Hepatocyte (in vitro differentiated cells): ENCODE measurements at regions not wholly inside any gene's neighbourhood (a gene's known extent, or its start where the extent isn't known, plus 50 kb on each side); places are given as distances from the start of the nearest gene placed in this dataset.

Experiments
- DNase-seq: peaks from one replicate; pipeline ENCODE4 v3.0.0-alpha.2; 2016; ENCODE audit warnings: low spot score
- H2AFZ ChIP-seq: fragments of 200-600 bp; sonication (generic); 2 replicates; pipeline ENCODE4 v1.6.0; 2016; ENCODE audit warnings: antibody characterized with exemption, mild to moderate bottlenecking
- H3K27ac ChIP-seq: fragments of 200-600 bp; sonication (generic); 2 replicates; pipeline ENCODE4 v1.5.1; 2016; ENCODE audit warnings: mild to moderate bottlenecking
- H3K27me3 ChIP-seq: fragments of 200-600 bp; sonication (generic); 2 replicates; pipeline ENCODE4 v1.6.1; 2016
- H3K36me3 ChIP-seq: fragments of 200-600 bp; sonication (generic); replicated peaks from 2 replicates; pipeline ENCODE4 v1.5.1; 2016; ENCODE audit warnings: low read depth; ENCODE audit not compliant: insufficient read depth
- H3K4me1 ChIP-seq: fragments of 200-600 bp; sonication (generic); 2 replicates; pipeline ENCODE4 v1.5.1; 2016; ENCODE audit warnings: mild to moderate bottlenecking, moderate library complexity; ENCODE audit not compliant: insufficient read depth
- H3K4me2 ChIP-seq: fragments of 200-600 bp; sonication (generic); 2 replicates; pipeline ENCODE4 v1.6.0; 2016
- H3K4me3 ChIP-seq: fragments of 200-600 bp; sonication (generic); 2 replicates; pipeline ENCODE4 v1.5.1; 2016; ENCODE audit warnings: mild to moderate bottlenecking
- H3K79me2 ChIP-seq: fragments of 200-600 bp; sonication (generic); 2 replicates; pipeline ENCODE4 v1.6.0; 2017; ENCODE audit warnings: mild to moderate bottlenecking
- H3K9me2 ChIP-seq: fragments of 200-600 bp; sonication (generic); replicated peaks from 2 replicates; pipeline ENCODE4 v1.6.0; 2017; ENCODE audit warnings: mild to moderate bottlenecking; ENCODE audit not compliant: insufficient read depth
- H3K9me3 ChIP-seq: fragments of 200-600 bp; sonication (generic); 2 replicates; pipeline ENCODE4 v1.5.1; 2016; ENCODE audit warnings: low read depth, mild to moderate bottlenecking
- H4K20me1 ChIP-seq: fragments of 200-600 bp; sonication (generic); 2 replicates; pipeline ENCODE4 v1.6.0; 2016; ENCODE audit warnings: mild to moderate bottlenecking; ENCODE audit not compliant: insufficient read depth, poor library complexity, severe bottlenecking
- CTCF ChIP-seq: fragments of 200-600 bp; sonication (generic); IDR thresholded peaks from 2 replicates; pipeline ENCODE4 v1.5.1; 2016; ENCODE audit warnings: antibody characterized with exemption, mild to moderate bottlenecking; ENCODE audit not compliant: poor library complexity
- EZH2 ChIP-seq: fragments of 200-600 bp; sonication (generic); IDR thresholded peaks from 2 replicates; pipeline ENCODE4 v1.6.1; 2016; ENCODE audit warnings: antibody characterized with exemption, mild to moderate bottlenecking, borderline replicate concordance
- EZH2phosphoT487 ChIP-seq: fragments of 200-600 bp; sonication (generic); IDR thresholded peaks from one replicate; pipeline ENCODE4 v1.6.1; 2018; ENCODE audit warnings: antibody characterized with exemption, mild to moderate bottlenecking, low read depth, moderate library complexity; ENCODE audit not compliant: unreplicated experiment, severe bottlenecking
- WGBS: methylation state at CpG from one replicate; pipeline ENCODE4 v1.1.6; 2016; ENCODE audit warnings: low lambda C conversion rate; ENCODE audit errors: missing lambda C conversion rate; 5-methylcytosine and 5-hydroxymethylcytosine counted together

DNA sequence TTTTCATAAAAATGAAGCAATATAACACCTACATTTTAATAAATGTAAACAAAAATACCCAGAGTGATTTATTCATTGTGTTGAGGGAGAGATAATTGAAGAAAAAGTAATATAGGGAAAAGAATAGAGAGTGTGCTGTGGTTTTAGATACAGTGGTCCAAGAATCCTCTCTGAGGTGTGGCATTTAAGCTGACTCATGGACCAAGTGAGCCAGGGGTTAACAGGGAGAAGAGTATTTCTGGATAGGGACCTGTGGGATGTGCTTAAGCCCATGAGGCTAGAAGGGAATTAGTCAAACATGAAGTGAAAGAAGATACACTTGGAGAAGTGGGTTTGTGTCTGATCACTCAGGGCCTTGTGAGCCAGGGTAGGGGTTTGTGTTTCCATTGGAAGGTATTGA is 680.7 kb upstream of the GRM7 start:
- no peak overlapping the region for H3K4me3 ChIP-seq
- no peaks in the 10 kb centered on the region for H3K36me3 ChIP-seq
- H4K20me1 ChIP-seq: no peaks in the 10 kb centered on the region
- H3K9me3 ChIP-seq: no peaks in the 10 kb centered on the region
- no peak overlapping the region for H3K27ac ChIP-seq
- no peaks in the 10 kb centered on the region for H3K27me3 ChIP-seq
- no peak overlapping the region for H2AFZ ChIP-seq
- H3K9me2 ChIP-seq: no peaks in the 10 kb centered on the region
- no peak overlapping the region for H3K4me2 ChIP-seq
- no peak for TF ChIP-seq EZH2
- no peak for TF ChIP-seq CTCF
- TF ChIP-seq EZH2phosphoT487: no peak
- H3K4me1 ChIP-seq: no peaks in the 10 kb centered on the region
- no peaks in the 10 kb centered on the region for H3K79me2 ChIP-seq
- DNase-seq: no peak

DNA sequence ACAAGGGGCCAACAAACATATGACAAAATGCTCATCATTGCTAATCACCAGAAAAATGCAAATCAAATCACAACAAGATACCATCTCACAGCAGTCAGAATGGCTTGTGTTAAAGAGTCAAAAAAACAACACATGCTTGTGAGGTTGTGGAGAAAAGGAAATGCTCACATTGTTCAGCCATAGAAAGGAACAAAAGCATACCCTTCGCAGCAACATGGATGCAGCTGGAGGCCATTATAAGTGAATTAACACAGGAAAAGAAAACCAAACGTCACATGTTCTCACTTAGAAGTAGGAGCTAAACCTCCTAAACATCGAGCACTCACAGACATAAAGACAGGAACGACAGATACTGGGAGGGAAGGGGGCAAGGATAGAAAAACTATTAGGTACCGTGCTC is 678.4 kb upstream of the GRM7 start:
- Histone ChIP-seq H3K9me3 (no peaks in the 10 kb centered on the region), H3K4me2 (no peak overlapping the region), H2AFZ (no peak overlapping the region), H3K4me3 (no peak overlapping the region), H3K9me2 (no peaks in the 10 kb centered on the region), H3K36me3 (no peaks in the 10 kb centered on the region), H3K79me2 (no peaks in the 10 kb centered on the region), H4K20me1 (no peaks in the 10 kb centered on the region), H3K4me1 (no peaks in the 10 kb centered on the region), H3K27ac (no peak overlapping the region), H3K27me3 (no peaks in the 10 kb centered on the region)
- 55% methylated on average over 5 of the region's 5 CpGs for WGBS
- DNase-seq: no peak
- TF ChIP-seq EZH2phosphoT487: no peak
- no peak for TF ChIP-seq CTCF
- no peak for TF ChIP-seq EZH2

GRCh38 chr3:6182909-6183308 is 678.0 kb upstream of the GRM7 start:
- no peak overlapping the region for H3K4me2 ChIP-seq
- no peaks in the 10 kb centered on the region for H3K27me3 ChIP-seq
- no peaks in the 10 kb centered on the region for H3K79me2 ChIP-seq
- no peak for DNase-seq
- H3K4me1 ChIP-seq: no peaks in the 10 kb centered on the region
- no peaks in the 10 kb centered on the region for H4K20me1 ChIP-seq
- no peaks in the 10 kb centered on the region for H3K36me3 ChIP-seq
- no peak overlapping the region for H3K4me3 ChIP-seq
- no peaks in the 10 kb centered on the region for H3K9me3 ChIP-seq
- TF ChIP-seq CTCF: no peak
- TF ChIP-seq EZH2: no peak
- TF ChIP-seq EZH2phosphoT487: no peak
- 62% methylated on average over 2 of the region's 2 CpGs for WGBS
- no peak overlapping the region for H2AFZ ChIP-seq
- H3K27ac ChIP-seq: no peak overlapping the region
- no peaks in the 10 kb centered on the region for H3K9me2 ChIP-seq

GRCh38 chr3:6189384-6189783 is 671.5 kb upstream of the GRM7 start:
- WGBS: 90% methylated on average over 1 of the region's 1 CpG
- no peaks in the 10 kb centered on the region for H3K79me2 ChIP-seq
- no peaks in the 10 kb centered on the region for H3K36me3 ChIP-seq
- no peaks in the 10 kb centered on the region for H3K9me2 ChIP-seq
- no peaks in the 10 kb centered on the region for H3K9me3 ChIP-seq
- no peak overlapping the region for H3K4me2 ChIP-seq
- no peak overlapping the region for H3K4me3 ChIP-seq
- H2AFZ ChIP-seq: no peak overlapping the region
- H3K27me3 ChIP-seq: no peaks in the 10 kb centered on the region
- H3K4me1 ChIP-seq: no peaks in the 10 kb centered on the region
- TF ChIP-seq EZH2phosphoT487 (no peak), EZH2 (no peak), CTCF (no peak)
- no peaks in the 10 kb centered on the region for H4K20me1 ChIP-seq
- H3K27ac ChIP-seq: no peak overlapping the region
- no peak for DNase-seq
